Activated CD8-positive, alpha-beta memory T cell treated with anti-CD3 and anti-CD28 coated beads, Interleukin-2, amount 50 U/mL, for 24 hours (primary cell): ENCODE measurements at regions not wholly inside any gene's neighbourhood (a gene's known extent, or its start where the extent isn't known, plus 50 kb on each side); places are given as distances from the start of the nearest gene placed in this dataset.
"Not testable (repeated sequence)": the region's sequence is repeated elsewhere in the genome, so short reads cannot be mapped to it uniquely, and the experiment has no call there.

Source experiments
- DNase-seq: peaks from one replicate; pipeline ENCODE4 v3.0.0-alpha.2; 2020; ENCODE audit errors: extremely low read depth

DNA sequence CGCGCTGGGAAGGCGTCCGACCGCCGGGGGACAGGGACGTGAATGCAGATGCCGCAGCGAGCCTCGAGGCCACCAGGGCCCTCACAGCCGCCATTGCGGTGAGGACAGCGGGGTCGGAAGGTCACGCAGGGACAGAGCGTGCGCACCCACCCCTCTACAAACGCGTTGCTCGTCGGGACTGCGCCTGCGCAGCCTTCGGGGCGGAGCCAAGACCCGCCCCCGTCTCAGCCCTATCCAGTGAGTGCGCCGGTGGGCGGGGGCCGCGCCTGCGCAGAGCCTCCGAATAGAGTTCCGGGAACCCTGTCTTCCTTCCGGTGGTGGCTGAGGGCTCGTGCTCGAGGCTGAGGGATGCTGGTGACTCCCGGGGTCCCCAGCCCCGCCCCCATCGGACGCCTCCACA lies 5393.1 kb upstream of the TPTE start:
- DNase-seq, result peak; percentile 92

DNA sequence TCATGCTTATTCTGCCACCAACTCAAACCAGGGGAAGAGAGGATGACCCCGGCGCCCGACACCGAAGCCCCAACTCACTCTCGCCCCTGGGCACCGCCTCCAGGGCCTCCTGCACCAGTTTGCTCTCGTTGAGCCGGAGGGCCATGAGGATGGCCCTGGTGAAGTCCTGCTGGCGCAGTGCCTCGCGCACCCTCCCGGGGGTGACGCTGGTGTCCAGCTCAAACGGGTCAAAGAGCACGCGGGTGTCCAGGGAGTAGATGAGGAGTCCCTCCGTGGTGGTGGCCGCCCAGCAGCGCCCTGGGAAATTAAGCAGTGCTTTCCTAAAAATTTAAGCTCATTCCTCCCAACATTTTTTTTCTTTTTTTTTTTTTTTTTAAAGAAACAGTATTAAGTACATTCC lies 5387.6 kb upstream of the TPTE start:
- DNase-seq, result not testable (repeated sequence)

DNA sequence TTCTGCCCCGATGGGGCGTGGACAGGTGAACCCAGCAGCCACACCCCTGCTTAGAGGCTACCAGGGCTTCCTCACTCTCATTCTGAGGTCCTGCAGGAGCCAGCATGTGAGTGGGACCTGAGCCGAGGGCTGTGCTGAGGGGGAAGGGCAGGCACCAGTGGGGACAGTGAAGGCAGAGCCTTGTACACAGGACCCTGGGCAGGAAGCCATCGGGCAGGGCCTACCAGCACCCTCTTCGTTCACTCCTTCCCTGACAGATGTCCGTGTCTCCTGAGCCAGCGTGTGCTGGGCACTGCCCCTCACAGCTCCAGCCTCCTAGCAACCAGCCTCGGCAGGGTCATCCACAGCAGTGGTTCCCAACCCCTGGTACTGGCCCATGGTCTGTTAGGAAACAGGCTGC lies 5385.0 kb upstream of the TPTE start:
- DNase-seq, result not testable (repeated sequence)

DNA sequence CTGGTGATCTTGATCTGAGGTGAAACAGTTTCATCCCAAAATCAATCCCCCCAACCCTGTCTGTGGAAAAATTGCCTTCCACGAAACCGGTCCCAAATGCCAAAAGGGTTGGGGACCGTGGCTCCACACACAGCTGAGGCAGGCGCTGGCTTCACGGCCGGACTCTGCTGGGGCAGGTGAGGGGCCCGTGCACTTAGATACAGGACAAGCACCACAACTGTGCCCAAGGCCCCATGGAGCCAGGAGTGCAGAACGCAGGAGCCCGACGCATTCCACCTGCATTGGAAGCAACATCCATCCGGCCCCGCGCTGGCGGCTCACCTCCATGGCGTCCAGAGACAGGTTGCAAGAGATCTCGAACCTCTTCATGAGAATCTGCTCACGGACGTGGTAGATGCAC lies 5384.4 kb upstream of the TPTE start:
- not testable (repeated sequence) for DNase-seq

DNA sequence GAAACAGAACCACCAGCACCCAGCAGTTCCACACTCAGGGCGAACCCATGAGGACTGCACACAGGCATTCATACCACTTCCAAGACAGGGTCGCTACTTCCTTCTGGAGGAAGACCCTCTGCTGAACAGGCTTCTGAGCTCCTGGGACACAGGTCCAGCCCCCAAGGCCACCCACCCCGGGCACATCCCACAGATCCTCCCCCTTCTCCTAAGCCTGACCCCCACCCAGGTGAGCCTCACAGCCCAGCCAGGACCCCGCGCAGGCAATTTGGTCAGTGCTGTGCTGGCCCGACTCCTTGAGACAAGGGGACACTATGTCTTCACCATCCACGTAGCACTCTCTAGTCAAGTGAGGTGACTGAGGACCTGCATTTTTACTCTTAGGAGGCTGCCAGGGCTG lies 5382.7 kb upstream of the TPTE start:
- not testable (repeated sequence) for DNase-seq

DNA sequence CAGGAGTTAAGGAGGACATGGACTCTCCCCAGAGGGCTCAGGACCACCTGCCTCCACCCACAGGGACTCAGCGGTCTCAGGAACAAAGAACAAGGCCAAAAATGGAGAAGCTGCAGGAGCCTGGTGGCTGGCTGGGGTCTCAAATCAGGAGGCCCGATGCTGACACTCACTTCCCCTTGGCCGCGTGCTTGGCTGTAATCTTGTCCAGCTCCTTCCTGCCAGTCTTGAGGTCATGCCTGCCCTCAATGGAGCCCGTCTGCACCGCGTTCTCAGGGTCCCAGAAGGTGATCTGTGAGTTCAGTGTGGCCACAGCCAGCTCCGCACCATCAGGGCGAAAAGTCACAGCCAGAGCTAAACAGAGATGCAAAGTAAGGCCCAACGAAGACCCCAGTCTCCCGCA lies 5381.9 kb upstream of the TPTE start:
- not testable (repeated sequence) for DNase-seq

DNA sequence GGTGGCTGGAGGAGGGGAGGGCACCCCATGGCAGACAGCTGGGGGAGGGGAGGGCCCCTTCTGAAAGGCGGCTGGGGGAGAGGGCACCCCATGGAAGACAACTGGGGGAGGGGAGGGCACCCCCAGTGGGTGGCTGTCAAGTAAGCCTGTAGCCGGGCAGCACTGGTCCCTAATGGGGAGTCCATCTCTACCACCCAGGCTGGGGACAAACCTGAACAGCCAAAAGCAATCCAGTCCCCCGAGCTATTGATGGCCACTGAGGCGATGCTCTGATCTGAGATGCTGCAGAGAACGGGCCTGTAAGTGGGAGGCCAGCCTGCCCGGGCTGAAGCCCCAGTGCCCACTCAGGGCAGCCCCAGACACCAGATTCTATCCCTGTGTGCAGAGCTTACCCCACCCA lies 5378.4 kb upstream of the TPTE start:
- DNase-seq, result not testable (repeated sequence)

DNA sequence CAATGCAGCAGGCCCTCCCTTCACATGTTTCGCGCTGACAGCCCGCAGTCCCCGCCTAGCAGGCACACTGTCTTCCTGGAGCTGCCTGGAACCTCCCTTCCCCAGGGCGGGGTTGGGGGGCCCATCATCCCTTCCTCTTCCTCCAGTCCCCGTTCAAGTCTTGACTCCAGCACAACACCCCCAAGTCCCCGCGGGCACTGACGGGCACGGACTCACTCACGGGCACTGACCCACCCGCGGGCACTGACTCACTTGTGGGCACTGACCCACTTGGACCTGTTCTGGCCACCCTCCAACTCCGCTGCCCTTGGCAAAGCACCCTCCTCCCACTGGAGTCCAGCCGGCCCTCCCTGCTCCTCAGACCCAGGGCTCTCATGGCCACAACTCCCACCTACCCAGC lies 5376.7 kb upstream of the TPTE start:
- not testable (repeated sequence) for DNase-seq

DNA sequence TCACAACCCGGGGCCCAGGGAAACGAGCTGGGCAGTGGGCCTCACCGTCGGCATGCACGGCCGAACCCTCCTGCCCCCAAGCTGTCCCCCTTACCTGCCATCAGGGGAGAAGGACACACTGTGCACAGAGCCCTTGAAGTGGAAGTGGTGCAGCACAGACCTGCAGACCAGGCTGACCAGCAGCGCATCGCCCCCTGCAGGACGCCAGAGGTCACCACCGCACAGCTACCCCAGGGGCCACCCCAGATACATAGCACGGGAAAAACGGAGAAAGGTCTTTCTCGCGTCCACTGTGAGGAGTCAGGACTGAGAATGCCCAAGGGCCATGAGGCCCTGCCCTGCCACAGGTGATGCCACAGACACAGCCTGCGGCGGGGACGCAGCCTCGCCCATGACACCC lies 5373.7 kb upstream of the TPTE start:
- DNase-seq, result not testable (repeated sequence)

DNA sequence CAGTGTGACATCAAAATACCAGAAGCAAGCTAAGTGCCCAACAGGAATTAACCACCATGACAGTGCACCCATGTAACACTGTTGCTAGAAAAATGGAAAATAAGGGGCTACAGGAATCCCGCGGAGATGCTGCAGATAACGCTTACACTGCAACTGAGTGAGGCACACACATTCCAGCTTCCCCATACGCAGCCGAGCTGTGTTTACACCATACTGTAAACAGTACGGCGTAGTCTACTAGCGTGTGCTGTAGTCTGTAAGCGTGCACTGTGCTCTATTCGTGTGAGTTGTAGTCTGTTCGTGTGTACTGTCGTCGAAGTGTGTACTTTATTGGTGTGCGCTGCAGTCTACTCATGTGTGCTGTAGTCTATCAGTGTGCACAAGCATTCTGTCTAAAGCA lies 5372.2 kb upstream of the TPTE start:
- not testable (repeated sequence) for DNase-seq

DNA sequence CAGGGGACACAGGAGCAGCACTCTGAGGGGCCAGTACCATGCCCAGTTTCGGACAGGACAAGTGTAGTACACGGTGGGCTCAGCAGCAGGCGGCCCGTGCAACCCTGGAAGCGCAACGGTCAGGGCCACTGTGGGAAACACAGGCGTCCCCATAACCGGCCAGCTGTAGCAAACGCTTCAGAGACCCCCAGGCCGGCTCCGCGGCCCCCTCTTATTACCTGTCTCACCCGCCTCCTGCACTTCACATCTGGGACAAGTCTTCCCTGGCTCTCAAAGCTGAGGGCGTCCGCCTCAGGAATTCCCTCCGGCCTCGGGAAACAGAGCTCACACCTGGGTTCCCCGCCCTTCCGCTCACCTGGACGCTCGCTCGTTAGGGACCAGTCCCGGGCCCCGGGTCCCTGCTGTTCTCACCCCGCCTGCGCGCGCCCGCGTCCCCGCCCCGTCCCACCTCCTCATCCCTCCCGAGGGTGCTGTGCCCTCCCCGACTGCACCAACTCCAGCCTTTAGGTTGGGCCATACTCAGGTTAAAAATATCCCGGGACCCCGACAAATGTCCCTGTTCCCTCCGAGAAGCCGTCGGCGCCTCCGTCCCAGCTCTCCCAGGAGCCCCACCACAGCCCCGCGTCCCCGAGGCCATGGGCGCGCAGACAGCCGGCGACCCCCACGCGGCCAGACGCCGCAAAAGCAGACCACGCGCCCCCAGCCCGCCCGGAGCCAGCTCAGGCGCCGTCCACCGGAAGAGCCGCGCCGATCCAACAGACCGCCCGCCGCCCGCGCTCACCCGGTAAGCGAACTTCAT lies 5367.3 kb upstream of the TPTE start:
- not testable (repeated sequence) for DNase-seq

DNA sequence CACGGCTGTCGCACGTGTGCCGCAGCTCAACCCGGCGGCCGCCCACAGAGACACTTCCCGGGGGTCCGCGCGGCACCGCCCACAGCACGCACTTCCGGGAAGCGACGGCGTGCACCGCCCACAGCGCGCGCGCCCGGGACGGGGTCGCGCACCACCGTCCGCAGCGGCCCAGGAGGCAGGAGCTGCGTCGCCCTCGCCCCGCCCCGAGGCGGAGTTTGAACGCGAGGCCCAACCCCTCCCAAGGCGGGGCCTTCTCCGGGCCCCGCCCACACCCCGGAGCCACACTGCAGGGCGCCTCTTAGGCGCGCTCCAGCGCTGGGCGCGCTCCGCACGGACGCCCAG lies 5366.8 kb upstream of the TPTE start:
- peak; percentile 39 for DNase-seq

DNA sequence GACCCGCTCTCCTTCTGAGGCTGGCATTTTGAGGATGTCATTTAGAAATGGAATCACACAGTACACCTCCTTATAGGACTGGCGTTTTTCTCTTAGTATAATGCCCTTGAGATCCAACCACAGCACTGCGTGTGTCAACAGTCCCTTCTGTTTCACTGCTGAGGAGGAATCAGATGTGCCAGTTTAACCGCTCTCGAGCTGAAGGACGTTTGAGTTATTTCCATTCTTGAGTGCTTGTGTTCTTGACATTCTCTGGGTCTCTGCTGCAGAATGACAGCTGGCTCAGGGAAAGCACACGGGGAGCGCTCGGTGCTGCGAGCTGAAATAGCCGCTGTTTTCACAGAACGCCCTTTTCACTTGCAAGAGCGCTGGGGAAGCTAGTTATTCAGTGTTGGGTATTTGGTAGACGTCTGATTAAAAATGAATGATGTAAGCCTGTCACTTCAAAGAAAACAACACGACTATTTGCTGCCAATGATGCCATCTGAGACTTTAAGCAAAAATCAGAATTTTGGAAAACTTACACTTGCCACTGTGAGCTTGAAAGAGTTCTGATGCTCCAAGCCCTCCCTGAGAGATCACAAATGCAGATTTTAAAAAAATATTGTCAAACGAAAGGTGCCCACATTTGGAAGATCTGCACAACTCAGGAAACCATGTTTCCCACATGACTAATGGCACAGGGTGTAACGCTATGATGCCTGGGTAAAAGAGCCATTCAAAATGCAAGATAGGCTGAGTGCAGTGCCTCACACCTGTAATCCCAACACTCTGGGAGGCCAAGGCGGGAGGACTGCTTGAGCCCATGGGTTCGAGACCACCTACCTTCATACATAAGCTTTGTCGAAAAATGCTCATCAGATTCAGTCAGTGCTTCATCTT lies 5358.4 kb upstream of the TPTE start:
- DNase-seq, result not testable (repeated sequence)

DNA sequence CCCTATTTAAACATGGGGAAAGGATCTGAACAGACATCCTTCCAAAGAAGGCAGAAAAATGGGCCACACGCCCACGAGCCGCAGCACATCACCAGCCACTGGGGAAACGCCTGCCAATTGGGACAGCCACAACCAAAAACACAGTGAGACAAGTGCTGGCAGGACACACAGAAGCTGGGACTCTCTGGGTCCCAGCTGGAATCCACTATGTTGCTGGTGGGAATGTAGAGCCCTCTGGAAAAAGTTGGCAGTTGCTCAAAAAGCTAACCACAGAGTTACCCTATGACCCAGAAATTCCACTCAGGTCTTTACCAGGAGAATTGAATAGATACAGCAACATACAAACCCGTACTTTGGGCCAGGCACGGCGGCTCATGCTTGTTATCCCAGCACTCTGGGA lies 5355.6 kb upstream of the TPTE start:
- not testable (repeated sequence) for DNase-seq
